ENCODE measurements at regions not wholly inside any gene's neighbourhood (a gene's known extent, or its start where the extent isn't known, plus 50 kb on each side); places are given as distances from the start of the nearest gene placed in this dataset.
A peak's percentile ranks its signal among the peaks of the same experiment; 100 is the strongest.

DNA sequence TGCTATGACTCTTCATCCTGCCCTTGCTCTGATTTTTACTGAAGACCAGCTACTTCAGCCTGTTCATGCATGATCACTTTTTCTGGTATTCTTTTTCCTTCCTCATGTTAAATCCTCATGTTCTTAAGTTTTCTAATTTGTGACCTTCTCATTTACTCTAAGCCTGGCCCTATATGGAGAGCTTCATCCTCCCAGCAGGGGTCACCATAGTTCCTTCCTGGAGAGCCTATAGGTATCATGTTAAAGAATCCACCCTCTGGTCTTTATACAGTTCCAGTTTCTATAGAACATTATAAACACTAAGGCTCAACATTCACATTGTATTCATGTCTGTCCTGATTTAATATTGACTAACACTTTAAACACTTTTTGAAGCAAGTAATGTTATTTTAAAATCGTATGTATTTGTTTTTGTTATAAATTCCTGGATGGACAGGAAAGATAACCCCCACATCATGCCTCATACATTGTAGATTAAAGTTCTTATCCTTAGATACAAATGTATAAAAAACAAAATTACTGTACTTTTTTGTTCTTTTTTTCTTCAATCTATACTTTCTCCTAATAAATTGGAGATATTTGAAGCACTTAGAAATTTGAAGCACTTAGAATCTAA, 53.8 kb upstream of the OTUD4 start:
- DNase-seq (ENCODE audit: low spot score) = peak; percentile 50

DNA sequence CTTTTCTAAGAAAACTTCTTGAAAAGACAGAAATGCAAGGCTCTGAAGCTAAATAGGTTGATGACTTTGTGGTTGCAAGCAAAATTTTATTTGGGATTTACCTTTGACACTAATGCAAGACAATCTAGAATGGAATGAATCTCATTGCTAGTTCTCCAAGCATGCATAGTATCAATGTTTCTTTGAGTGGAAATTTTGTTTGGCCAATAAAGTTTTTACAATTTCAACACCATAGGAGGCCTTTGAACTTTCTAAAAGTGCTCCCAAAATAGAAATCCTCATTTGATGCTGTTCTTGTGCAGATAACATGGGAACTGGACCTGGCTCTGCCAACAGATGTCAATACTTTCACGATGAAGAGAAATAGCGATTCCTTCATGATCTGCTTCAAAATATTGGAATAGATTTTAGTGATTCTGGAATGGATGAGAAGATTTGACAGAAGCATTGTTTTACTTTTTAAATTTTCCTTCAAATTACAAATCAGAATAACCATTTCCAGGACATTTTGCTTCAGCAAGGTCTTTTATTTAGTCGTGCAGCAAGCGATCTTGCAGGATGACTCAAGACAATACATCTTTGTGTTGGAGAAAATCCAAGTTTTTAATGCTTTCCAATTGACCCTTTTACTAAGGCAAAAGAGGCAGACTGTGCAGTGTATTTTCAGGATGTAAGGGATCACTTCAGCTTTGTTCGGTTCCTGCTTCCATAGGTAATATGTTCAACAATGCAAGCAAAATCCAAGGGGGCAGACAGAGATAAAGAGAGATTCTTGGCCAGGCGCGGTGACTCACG, 51.7 kb upstream of the OTUD4 start:
- DNase-seq (ENCODE audit: low spot score) = peak; percentile 48

DNA sequence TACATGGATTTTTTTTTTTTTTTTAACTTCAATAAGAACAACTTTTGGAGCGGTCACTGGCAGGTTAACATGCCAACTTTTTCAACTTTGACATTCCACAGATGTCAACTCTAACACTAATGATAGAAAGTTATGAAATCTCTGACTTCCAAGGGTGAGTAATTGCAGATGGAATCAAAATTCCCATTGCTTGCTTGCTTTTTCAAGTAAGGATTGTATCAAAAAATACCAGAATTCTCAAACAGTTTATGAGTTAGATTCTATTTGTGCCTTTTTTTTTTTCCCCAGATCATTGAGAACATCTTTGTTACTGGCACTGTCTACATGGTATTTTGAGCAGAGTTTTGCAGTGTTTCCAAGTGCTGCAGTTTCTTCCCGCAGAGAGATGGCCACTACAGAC, 50.3 kb upstream of the OTUD4 start:
- DNase-seq (ENCODE audit: low spot score) = peak; percentile 48

Measured in AG08395 (cell line).